Dedifferentiated amniotic fluid mesenchymal stem cell (primary cell): ENCODE measurements at regions not wholly inside any gene's neighbourhood (a gene's known extent, or its start where the extent isn't known, plus 50 kb on each side); places are given as distances from the start of the nearest gene placed in this dataset.
"Not testable (repeated sequence)": the region's sequence is repeated elsewhere in the genome, so short reads cannot be mapped to it uniquely, and the experiment has no call there.

Experiments used
- DNase-seq: peaks from one replicate; pipeline ENCODE4 v3.0.0-alpha.2; 2016; ENCODE audit errors: extremely low spot score

DNA sequence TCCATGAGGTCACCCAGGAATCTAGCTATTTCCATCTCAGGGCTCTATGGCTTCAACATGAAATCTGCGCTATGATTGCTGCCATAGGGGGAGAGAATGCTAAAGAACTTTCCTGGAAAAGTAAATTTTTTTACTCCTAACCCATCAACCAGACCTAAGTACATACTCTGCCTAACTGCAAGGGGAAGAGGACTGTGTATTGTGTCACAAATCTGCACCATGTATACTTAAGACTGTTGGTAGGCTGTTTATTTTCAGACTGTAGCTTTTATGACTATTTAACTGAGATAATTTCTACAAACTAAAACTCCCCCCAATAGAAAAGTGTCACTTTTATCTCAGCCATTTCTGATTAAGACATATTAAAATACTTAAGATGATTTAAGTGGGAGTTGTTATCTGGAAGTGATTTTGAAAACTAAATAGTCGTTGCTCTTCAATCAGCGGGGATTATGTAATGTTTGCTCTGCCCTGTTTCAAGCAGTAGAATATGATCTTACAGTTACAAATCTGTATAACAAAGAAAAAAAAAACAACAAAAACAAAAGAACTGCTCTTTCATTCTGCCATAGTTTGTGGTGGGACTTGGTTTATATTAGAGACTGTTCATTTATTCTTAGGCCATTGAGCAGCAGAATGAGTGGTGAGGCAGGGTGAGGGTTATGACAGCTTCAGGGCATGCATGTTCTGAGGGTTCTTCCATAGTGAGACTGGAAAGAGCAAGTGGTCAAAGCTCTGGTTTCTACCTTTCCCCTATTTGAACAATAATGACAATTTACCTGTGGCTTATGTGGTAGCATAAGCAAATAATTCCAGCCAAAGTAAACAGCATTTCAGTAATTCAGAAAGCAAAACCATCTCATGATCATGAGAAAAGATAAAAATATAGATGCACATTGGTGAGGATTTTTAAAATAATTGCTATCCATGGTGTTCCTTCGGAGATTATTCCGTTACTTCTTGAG is 126.3 kb upstream of the CEP162 start:
- no peak for DNase-seq

DNA sequence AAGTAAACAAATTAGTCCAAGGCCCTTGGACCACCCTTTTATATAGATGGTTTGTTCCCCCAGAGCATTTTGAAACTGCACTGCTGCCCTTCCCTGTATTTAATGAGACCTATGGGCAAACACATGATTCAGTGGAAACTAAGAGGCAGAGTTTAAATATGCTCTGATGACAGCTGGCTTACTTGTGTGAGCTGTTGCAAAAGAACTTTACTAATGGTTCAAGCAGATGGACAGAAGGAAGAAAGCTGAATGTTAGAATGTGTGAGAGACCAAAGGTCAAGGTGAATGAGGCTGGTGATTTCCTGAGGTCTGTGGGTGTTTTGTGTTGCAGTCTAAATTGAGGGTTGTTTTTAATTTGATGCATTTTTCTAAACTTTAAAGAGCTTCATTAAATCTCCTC is 123.0 kb upstream of the CEP162 start:
- no peak for DNase-seq

DNA sequence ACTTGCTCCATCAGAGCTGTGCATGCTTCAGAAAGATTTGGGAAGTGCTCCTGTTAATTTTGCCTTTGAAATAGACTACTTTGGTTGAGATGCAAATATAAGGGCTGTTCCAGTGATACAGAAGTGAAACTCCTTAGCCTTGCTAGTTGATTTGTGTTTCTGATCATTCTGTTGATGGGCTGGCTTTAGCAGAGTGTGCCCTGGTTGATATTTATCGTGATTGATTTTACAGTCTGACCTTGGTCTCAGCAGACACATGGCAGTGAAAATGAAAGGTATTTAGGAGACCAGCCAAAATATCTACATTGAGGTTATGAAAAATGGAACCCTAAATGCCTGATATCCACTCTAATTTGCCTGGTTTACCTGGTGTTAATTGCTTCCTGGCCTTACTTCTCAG is 122.1 kb upstream of the CEP162 start:
- no peak for DNase-seq

DNA sequence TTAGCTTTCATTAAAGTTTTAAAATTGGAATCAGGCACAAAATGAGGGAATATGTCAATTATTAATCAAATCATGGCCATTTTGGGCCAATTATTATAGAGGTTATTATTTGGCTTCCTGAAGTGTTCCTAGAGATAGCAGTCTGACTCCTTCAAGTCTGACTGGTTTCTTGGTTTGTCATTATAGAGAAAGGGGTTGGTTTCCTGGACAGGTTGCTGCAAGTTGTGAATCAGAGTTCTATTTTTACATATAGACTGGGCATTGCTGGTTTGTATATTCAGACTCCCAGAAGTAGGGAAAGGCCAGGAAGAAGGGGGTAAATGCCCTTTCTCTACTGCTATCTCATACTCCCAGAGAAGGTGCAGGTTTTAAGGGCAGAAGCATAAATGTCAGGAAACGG is 121.4 kb upstream of the CEP162 start:
- no peak for DNase-seq

DNA sequence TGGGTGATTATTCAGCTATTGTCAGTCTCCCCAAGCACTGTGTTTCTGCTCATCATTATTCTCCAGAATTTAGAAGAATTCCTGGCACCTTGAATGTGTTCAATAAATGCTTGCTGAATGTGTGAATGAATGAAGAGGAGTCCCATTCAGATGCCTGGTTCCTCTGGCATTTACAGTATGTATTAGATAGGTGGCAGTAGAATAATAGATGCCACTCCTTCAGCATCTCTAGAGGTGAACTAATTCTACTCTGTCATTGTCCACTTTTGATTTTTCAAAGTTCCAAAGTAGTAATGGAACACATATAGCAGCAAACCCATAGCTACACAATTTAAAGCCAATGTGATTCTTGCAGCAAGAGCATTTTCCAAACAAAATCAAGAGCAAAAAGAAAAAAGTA is 118.9 kb upstream of the CEP162 start:
- no peak for DNase-seq

DNA sequence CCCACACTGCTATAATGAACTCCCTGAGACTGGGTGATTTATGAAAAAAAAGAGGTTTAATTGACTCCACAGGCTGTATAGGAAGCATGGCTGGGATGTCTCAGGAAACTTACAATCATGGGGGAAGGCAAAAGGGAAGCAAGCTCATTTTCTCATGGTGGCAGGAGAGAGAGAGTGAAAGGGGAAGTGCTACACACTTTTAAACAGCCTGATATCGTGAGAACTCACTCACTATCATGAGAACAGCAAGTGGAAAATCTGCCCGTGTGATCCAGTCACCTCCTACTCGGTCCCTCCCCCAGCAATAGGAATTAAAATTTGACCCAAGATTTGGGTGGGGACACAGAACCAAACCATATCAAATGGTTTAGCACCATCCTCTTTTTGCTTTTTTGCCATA is 116.6 kb upstream of the CEP162 start:
- no peak for DNase-seq

DNA sequence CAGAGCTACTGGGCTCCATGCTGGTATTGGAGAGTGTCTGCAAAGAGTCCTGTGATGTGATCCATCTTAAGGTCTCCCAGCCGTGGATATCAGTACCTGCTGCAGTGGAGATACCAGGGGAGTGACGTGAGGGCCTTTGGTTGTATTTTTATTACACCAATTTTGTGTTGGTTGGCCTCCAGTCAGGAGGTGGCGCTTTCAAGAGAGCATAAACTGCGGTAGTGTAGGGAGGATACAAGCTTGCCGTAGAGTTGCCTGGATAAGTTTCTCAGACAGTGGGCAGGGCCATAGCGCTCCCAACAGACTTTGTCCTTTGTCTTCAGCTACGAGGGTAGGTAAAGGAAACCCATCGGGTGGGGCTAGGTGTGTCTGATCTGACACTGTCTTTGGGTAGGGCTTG is 113.0 kb upstream of the CEP162 start:
- DNase-seq, result no peak

DNA sequence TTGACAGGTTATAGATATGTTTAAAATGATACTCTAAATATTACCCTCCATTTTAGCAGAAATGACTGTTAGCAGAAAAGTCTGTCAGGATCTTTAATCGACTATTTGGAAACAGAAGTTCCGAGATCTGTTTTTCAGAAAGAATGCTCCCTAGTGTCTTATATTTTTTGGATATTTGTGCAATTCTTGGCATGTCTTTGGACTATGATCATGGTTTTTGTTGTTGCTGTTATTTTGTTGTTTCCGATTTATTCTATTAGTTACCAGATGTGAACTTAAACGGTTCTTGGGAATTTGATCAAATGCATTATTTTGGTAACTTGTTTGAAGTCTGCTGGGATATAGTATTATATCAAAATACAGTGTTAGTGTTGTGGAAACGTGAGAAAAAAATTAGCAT is 106.4 kb upstream of the CEP162 start:
- DNase-seq, result no peak

DNA sequence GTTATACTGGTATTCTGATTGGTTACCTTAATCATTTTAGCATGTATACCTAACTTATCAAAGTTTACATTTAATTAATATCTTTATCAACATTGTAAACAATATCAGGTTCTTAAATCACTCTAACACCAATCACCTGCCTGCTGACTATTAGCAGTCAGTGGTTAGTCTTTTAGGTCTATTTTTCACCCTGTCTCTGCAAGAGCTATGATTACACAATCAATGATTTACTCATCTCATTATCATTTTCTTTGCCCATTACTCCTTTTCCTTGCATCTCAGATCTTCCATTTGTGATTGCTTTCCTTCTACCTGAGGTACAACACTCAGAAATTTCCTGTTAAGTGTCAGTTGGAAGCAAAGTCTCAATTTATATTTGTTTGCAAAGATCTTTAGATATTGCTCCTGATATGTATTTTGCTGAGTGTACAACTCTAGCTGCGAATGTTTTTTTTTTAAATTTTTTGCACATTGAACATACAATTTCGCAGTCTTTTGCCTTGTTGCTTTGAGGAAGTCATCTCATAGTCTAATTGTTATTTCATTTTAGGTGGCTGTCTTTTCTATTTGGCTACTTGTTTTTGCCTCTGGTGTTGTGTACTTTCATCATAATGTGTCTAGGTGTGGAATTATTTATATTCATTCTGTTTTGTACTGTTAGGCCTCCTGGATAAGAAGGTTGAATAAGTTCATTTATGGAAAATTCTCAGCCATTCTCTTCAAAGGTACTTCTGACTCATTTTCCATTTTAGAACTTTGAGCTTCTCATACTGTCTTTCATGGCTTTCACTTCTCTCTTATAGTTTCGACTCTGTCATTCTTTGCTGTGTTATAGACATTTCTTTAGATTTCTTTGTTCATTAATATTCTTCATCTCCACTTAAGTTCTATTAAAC is 104.9 kb upstream of the CEP162 start:
- no peak for DNase-seq

DNA sequence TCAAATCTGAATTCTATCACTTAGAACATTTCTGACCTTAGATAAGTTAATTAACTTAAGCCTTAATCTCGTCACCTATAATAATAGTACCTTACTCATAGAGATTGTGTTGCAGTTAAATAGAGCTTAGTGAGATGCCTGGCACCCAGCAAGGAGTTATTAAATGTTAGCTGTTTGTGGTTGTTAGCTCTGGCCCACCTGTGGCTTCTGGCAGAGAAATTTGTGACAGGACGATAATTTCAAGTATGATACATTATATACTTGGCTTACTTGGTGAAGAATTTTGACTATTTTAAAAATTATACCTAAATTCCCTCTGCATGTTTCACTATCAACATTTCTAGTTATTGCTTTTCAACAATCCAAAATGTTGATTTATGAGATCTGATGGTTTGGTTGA is 102.9 kb upstream of the CEP162 start:
- DNase-seq, result no peak

DNA sequence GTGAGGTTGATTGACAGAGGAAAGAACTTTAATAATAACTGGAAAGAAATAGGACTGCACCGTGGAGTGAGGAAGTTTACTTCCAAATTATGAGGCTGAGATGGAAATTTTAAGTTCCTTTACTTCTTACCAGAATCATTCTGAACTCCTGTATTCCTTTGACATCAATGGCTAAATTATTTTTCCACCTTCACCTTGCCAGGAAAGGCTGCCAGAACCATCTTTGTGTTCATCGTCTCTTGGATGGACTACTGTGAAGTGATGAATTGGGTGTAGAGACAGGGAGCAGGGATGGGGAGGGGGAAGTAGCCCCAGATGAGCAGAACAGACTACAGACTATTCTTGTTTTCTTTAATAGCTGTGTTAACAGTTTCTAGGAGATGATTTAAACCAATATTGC is 102.1 kb upstream of the CEP162 start:
- DNase-seq, result no peak

DNA sequence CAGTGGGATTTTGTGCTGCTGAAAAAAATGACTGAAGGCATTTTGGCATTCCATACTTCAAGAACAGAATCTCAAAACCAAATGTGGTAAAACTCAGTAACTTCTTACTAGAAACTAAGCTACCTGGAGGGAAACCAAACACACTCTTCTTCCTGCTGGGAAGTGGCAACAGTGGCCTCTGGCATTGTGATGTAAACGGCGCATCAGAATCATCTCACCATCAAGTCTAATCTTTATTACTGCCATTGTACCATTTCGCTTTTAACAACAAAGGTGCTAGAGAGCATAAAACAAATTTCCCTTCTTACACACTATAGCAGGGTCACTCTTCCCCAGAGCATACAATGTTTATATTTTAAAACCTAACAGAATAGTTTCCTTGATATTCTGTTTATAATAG is 101.6 kb upstream of the CEP162 start:
- DNase-seq, result no peak

DNA sequence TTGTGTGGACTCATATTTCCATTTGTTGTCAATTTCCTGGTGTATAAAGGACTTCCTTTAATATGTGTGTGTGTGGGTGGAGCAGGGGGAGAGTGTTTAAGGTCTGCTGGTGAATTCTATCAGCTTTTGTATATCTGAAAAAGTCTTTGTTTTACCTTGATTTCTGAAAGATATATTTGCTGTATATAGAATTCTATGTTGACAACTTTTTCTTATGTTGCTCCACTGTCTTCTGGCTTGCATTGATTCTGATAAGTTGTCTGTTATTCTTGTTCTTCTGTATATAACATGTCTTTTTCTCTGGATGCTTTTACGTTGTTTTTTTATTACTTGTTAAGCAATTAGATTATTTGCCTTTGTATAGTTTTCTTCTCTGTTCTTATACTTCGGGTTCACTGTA is 90.0 kb upstream of the CEP162 start:
- no peak for DNase-seq

DNA sequence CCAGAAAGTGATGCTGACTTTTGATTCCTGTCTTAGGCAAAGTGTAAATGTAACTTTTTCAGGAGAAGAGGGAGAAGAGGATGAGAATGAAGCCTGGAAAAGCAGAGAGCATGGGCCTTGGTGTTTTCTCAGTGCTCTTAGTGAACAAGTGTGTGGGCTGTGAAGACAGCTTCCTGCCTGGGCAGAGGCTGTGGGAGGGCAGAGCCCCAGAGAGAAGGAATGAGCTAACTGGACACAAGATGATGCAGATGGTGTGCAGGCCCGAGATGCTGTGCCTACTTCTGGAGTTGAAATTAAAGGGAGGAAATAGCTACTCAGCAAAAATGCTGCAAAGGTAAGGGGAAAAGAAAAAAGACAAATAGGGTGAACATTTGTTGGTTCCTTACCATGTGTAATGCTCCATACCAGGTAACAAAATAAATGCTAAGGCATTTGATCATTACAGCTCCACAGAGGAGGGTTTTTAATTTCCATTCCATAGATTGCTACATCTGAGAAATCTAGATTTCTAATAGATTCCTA is 87.0 kb upstream of the CEP162 start:
- no peak for DNase-seq

DNA sequence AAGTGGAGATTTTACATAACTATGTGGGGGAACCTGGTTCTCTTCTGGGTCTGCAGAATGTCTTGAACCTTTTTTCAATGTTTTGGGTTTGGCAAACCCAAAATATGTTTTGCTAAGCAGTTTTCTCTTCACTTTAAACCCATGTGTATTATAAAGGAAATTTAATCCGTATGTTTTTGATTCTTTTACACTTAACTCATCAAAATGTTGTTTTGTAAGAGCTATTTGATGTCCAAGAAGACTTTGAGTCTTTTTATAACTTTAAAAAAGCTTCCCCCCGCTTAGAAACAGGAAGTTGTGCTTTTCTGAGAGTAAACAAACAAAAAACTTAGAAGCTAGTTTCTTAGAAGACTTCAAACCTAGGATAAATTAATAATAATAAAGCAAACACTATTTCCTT is 81.9 kb upstream of the CEP162 start:
- DNase-seq, result no peak

DNA sequence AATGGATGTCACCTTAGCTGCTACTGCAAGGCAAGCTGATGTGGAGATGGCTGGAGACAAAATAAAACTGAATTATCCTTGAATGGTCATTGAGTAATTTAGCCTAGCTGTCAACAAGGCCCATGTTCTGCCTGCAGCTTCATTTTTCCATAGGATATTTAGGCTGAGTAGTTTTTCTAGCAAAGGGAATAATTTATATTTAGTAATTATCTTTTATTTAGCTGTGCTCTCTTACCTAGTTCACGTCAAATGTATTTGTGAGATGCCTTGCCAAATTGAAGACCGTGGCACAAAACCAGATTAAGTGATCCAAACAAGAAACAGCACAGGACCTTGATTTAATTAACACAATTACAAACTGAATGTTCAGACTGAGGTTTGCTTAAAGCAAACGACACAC is 77.4 kb upstream of the CEP162 start:
- no peak for DNase-seq

DNA sequence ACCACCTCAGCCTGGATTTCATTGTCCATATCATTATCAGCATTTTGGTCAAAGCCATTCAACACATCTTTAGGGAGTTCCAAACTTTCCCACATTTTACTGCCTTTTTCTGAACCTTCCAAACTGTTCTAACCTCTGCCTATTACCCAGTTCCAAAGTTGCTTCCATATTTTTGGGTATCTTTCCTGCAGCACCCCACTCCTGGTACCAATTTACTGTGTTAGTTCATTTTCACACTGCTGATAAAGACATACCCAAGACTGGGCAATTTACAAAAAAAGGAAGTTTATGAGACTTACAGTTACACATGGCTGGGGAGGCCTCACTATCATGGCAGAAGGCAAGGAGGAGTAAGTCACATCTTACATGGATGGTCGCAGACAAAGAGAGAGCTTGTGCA is 63.6 kb upstream of the CEP162 start:
- DNase-seq, result not testable (repeated sequence)

DNA sequence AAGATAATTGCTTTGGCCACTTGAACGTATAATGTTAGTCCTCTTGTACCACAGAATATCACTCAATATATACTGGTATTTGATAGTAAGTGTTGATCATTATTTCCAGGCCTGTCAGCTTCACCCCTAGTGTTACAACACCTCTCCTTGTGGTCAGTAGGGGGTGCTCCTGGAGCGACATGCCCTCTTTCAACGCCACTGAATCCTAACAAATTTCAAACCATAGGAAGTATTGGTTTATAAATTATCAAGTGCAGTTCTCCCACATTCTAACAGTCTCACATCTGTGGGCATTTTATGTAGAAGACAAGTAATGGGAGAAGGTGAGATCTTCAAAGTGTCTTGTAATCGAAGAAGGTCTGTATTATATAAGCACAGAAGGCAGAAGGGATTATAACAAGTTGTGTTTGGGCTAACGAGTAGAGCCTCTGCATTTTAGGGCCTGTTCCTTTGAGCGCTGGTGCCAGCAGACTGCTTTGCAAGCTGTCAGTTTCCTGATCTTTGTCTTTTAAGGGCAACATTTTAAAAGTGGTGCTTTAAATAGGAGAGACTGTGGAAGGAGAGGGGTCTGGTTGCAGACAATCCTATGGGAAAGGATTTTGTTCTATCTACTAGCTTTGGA is 57.1 kb upstream of the CEP162 start:
- no peak for DNase-seq

DNA sequence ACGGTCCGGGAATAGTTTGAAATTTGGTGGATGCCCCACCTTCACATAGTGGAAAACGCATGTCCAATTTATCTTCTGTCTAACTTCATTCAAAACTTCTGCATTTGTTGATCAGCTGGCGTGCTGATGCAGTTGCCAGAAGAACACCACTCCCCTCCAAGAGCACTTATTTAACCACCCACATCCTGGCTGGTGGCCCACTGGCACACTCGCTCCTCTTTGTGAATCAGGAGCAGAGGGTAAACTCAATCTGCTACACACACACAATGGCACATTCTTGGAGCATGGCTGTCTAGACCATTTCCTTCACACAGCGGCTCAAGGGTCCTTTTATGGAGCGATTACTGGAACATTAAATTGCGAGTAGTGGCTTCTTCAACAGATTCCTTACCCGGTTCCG is 55.1 kb upstream of the CEP162 start:
- no peak for DNase-seq

DNA sequence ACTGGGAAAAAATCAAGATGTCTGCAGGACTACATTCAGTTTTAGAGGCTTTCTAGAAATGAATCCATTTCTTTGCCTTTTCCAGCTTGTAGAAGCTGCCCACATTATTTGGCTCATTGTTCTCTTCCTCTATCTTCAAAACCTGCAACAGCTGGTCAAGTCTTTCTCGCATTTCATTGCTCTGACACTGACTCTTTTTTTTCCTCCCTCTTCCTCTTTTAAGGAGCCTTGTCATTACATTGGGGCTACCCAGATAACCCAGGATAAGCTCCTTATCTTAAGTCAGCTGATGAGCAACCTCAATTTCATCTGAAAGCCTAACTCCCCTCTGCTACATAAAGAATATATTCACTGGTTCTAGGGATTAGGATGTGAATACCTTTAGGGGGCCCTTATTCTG is 53.2 kb upstream of the CEP162 start:
- DNase-seq, result no peak

DNA sequence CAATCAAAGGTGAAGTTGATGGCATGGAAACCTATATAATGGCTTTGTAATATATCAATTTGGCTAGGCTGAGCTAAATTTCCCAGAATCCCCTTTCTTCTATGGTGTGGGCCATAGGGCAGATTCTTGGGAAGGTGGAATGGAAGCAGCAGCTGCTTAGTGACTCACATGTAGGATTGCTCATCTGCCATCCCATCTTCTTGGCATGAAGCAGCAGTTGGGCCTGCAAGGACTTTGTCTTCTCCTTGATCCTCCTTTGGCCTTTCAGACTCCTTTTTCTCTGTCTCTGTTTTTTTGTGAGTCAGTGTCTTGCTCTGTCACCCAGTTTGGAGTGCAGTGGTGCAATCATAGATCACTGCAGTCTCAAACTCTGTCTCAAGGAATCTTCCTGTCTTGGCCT is 52.6 kb upstream of the CEP162 start:
- DNase-seq, result no peak

DNA sequence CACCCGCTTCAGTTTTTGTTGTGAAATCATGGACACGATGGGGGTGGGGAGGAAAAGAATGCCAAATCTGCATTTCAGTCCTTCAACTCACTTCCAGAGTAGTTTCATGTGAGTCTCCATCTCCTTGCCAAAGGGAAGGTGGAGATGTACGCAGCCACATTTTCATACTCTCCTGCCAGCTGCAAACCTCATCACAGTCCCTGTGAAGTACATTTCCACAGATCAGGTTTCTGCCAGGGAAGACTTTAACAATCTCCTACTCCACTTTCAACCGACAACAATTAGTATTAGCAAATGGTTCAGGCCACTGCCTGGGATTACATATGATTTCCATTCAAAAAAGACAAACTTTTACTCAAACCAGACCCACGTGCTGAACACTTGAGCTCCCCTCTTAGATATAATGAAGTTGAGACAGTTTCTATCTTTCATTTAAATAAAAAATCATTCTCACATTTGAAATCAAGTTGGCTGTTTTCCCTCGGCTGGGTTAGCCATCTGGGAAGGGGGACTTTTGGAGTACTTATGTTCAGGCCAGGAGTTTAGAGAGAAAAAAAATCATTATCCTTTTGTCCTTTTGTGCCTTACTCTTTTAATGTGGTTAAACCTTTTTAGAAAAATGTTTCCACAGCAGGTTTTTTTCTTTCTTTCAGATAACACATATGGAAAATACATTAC is 51.0 kb upstream of the CEP162 start:
- no peak for DNase-seq
